Stimulated activated CD4-positive, alpha-beta T cell treated with anti-CD3 and anti-CD28 coated beads, Interleukin-1b, Interleukin-23, amount 100 ng/mL, for 48 hours (primary cell): ENCODE measurements at regions not wholly inside any gene's neighbourhood (a gene's known extent, or its start where the extent isn't known, plus 50 kb on each side); places are given as distances from the start of the nearest gene placed in this dataset.

Experiments used
- DNase-seq: peaks from one replicate; pipeline ENCODE4 v3.0.0-alpha.2; 2020

DNA sequence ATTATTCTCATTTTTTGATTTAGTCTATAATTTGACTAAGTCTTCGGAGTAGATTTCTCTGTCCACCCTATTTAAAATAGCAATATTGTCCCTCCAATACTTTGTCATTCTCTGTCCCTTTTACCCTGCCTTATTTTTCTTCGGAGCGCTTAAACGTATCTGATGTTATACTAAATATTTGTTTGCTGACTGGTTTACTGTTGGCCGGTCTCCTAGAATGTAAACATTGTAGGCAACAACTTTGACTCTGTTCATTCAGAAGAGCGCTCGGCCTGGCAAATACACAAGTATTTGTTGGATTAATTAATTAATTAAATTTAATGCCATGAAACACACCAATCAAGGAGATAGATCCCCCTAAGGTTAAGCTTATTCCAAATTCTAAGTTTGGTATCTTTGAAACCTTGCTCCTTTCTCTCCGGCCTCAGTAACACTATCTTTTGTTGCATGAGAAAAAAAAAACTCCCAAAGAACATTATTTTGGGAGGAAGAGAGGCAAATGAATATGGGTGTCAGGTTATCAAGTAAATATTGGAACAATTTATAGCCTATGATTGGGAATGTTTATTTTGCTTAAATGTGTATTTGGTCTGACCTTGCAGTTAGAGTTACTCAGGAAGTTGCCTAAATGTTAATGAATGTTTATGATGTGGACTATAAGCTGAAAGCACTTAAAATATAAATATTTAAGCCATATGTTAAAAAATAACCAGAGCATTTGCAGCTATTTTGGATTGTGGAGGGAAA, 231.1 kb downstream of the SOX4 start:
- DNase-seq: no peak

DNA sequence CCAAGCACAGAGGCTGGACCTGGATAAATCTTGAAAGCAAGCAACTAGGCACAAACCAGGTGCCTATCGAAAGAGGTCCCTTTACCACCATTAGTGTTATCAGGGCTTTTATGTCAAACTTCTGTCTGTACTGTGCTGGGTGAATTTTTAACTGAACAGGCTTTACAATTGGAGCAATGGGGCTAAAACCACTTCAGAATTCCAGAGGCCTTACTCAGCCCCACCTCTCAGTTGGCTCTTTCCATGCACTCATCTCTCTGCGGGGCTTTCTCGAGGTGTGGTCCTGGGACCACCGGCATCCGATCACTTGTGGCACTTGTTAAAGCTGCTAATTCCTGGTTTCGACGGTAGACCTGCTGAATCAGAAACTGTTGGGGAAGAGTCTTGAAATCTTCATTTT, 232.5 kb downstream of the SOX4 start:
- DNase-seq: no peak

DNA sequence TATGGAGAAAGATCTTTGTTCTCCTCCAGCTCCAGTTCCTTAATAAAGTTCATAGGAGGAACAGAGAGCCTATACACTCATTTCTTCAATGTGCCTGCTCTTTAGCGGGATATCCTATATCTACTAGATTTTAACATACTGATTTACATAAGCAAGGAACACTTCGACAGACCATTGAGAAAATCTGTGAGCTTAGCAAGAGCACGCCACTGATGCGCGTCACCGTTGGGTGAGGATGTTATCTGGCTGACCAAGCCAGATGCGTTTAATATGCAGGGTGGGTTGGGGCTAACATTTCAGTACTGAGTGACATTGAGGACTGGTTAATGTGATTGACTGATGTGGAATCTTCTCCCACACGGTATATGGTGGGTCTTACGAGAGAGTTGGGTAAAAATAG, 233.4 kb downstream of the SOX4 start:
- DNase-seq: no peak

DNA sequence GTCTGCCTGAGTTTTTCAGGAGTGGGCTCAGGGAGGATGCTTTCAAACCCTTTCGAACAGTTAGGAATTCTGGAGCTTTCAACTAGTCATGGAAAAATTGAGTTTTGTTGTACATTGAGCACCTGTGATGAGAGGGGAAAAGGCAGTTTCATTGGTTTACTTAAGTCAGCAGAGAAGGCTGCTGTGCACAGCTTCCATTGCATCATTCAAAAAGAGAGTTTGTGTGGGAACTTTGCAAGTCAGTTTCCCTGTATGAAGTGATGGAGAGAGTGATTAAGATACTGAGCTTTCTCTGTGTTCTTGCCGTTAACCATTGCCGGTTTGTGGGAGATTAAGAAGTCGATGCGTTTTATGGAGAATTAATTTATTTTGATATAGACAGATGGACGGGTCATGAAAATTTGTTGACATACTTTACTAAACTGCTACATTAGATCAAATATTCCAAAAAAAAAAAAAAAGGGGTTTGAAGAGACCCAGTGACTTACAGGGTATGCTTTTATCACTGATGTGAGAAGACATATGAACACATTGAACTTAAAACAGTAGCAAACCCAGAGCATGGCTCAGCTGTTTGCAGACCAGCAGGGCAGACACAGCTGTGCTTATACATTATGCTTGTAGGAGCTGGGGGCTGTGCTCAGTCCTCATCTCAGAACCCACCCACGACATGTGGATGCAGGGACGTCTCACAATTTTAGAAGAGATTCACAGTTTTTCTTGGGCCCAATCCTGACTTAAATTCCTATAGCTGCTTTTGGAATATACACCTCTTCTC, 234.1 kb downstream of the SOX4 start:
- no peak for DNase-seq

DNA sequence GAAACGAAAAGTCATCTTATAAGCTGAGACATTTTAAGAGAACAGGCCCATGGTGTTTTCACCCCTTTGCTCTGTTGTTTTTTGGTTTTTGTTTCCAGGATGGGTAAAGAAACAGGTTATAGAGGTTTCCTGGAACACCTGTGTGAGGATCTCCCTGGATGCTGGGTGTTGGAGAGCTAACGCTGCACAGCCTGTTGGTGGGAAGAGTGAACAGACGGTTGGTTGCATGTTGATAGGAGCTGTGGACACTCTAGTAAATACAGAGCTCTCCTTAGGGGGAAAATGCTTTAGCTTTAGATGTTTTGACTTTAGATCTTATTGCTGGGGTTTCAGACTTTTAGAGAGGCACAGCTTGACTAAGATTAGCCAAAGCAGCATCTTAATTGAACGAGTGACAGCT, 235.2 kb downstream of the SOX4 start:
- DNase-seq: no peak

DNA sequence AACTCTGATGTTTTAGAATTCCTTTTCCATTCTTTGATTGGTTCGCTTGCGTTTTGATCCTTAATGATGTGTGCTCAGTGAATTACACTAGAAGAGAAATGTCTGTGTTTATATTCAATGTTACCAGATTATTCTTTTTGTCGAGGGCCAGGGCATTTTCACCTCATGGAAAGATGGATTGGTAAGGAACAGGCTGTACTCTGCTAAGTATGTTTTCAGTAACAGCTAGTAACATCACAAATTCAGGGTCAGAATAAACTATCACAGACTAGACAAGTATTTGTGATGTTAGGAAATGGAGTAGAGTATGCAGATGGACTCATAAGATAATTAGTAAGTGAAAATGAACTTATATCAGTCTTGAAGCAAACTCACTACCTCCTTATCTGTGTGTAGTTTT, 235.6 kb downstream of the SOX4 start:
- no peak for DNase-seq

DNA sequence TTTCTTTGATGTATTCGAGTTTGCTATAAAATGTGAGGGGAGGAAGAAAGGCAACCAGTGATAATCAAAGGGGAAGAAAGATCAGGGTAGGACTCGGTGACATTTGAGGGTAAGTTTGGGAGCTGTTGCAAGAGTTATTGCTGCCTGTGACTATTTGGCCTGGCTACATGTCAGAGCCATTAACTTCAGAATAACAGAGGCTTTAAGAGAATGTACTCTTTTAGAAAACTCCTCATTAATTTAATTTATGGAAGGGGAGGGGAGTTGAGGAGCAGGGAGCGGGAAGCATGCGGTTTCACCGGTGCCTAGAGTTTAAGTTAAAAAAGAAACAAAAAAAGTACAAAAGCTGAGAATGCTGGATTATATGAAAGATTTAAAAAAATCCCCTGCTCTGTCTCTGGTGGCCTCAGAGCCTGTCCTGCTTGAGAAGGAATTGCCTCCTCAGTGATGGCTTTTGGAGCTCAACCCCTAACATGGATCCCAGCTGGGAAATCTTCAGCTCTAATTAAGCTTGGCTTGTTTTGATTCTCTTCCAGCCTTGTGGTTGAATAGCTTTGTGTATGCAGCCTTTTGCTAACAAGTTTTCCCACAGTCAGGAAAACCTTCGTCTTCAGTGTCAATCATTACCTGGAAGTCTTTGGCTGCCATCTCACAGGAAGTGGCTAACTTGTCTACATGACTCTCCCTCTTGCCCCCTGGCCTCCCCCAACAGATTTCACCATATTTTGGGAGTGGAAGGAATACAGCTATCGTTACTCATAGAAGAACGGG, 238.2 kb downstream of the SOX4 start:
- no peak for DNase-seq

DNA sequence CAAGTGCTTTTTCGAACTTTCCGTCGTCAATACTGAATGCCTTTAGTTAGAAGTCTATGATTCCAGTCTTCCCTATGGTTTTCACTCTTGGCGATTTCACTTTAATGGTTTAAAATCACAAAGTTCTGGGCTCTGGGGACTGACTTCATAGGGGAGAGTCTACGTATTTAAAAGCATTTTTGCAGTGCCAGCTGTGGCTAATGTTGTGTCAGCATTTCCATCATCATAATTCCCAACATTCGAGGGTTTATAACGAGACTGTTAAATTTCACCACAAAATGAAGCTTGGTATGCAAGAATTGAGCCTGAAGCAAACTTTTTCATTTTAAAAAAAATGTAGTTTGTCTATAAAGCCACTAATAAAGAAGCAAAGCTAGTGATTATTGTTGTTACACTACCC, 242.7 kb downstream of the SOX4 start:
- DNase-seq: no peak

DNA sequence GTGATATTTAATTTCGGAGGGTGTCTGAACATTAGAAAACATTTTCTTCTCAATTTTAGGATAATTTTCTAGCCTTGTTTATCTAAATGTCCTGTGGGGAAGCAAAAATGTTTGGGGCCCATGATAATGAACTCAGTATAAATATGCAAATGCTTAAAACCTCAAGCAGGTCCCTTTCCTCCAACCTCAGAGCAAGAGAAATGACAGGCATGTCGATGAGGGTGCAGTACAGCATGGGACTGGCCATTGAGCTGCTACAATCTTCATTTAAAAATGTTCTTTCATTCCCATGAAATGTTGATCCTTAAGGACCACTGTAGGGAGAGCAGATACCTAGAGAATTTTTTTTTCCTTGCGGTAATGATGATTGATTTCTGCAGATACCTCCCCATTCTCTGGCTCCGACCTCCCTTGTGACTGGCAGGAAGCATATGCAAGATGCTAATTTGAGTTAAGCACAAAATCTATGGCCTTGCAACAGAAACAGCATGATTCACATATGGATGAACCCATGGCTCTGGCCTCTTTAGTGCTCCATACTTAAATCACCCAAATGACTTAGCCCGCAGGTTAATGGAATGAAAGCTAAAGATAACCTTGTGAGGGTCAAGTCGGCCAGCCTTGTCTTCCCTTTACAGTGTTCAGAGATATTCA, 243.3 kb downstream of the SOX4 start:
- DNase-seq: no peak

DNA sequence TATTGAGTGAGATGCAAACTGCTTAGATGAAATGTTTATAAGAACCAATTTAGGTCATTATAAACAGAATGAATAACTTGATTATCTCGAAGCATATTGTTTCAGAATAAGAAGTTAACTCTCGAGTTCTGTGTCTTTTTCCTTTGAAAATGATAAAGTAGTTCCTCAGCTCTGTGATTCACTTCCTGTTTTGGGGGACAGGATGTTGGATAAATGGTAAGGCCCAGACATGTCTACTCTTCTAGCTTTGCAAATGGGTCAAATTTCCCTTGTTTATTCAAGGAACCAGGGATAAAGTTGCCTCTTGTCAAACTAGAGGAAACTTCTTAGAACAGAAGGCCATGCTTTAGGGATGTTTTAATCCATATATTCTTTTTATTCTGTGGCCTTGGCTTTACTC, 246.9 kb downstream of the SOX4 start:
- no peak for DNase-seq

DNA sequence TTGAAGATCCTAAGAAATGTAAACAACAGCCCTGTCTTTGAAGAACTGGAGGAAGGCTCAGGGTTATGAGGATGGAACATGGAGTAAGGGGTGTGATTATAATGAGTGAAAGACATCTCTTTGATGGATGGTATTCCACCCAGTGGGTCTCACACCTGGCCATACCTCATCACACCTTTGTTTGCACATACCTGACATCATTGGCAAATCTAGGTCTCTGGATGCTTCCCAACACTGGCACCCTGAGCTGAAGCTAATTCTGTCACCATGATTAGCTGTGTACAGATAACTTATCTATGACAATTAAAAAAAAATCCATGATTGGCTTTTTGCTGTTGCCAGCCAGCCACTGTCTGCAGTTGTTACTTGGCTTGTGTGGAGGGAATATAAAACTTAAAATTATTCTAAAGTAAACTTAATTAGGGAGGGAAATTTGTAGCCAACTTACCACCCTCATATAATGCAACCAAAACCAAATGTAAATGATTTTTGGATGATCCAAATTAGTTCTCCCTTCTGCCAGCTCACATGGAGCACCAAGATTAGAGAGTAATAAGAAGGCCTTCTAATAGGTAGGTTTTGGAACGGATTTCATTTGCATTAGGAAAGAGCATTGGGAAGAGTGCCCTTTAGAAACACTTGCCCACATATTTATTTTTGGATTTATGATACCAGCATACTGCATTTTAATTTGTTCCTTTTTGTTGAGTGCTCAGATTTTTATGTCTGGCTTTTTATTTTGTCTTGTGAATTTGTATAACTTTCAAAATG, 249.5 kb downstream of the SOX4 start:
- DNase-seq: no peak

DNA sequence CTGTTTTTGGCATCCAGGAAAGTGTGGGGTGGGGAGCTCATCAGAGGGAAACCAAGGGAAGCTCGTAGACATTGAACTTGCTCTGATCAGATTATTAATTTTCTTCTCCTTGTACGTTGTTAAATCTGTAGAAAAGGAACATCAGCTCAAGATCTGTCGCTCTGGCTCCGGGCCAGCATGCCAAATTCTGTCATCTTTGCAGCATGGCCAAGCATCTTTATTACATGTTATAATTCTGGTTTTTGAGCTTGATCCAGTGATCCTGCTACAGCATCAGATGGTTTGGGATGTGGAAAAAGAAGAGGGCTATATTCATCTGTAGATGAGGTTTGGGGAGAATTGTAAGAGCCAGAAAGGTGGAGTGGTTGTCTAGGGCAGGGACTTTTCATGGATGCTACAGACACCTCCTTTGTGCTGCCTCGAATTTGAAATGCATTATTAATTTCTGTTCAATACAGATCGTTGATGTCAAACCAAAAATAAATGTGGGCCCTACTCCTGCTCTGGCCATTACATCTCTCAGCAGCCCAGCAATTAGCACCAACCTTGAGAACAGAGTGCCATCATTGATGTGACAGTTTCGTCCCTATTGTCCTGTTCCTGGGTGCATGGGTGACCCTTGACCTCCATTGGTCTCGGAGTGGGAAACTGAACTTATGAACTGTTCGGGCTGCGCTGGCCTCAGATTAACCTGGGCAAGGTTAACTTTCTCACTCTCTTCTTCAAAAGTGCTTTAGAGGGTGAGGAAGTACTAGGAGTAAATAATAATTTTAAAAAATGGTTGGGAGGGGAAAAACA, 250.8 kb downstream of the SOX4 start:
- DNase-seq: no peak

DNA sequence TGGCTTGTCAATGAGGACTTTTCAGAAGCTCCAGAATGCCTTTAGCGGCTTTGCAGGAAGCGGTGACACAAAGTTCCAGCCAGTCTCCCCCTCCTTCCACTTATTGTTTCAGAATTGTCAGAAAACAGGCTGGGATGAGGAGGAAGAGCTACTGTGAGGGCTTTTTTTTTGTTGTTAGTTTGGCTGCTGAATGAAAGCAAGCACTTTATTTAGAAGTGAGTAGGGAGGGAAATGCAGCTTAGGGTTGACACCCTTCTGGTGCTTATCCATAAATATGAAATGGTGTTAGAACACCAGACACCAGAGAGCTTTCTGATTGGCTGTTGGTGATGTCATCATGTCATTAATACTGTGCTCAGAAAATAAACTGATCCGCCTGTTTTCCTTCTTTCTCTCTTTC, 251.5 kb downstream of the SOX4 start:
- no peak for DNase-seq

DNA sequence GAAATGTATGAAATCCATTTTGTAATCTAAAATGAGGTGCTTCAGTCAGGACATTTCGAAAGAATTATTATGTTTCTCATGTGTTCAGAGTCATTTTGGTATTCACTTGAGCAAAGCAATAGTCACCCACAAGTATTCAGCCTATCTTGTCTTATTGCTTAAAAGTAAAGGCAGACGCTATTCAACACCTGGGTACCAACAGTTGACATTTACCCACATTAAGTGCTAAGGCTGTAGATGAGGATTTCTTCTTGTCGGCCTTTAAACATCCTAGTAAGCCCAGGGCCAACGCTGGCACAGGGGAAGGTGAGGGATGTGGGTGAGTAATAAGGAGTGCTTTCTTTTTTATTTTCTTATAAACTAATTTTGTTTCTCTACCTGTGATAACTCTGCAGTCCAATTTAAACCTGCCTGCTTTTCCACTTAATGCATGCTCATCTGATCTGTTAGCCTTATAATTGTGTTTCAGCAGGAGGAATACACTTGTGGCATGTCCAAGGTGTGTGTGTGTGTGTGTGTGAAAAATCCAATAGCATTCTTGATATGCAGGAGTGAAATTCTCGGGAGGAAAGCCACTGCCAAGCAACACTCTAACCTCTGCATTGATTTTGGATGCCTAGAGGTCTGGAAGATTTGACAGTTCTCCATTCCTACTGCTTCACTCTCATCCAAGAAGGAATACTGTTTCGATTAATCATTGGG, 252.0 kb downstream of the SOX4 start:
- DNase-seq: no peak

DNA sequence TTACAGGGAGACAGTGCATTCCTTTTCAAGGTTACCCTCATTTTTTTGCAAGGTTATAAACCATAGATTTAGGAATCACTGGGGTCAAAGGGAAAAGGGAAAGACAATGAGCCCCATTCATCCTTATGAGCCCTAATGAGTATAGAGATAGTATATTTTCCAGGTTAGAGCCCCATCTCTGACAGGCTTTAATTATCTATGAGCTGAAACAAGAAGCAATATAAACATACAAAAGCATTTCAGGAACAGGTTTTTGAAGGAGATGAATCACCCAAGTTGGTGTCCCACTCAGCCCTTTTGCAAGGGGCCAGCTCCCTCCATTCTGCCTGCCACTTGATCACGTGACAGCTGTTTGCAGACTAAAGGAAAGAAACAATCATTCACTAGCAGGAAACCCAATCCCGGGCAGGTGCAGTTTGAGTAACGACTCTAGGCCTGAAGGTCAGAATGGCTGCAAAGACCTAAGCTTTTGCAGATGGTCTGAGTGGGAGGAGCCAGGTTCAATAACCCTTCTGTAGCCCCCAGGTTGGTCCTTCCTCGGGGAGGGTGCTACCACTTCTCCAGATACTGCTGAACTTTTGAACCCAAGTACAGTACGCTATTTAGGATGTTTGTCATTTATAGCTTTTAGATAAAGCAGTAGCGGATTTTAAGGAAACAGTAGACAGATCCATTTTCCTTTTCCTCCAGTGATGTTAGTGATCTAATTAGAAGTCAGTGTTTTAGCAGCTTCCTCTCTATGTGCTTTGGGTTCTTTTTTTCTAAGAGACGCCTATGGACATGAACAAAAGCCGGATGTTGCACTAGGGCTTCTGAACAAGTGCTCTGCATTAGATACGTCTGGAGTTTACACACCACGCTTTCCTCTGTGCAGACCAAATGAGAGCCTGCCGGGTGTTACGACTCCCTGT, 253.2 kb downstream of the SOX4 start:
- DNase-seq: peak; percentile 42

DNA sequence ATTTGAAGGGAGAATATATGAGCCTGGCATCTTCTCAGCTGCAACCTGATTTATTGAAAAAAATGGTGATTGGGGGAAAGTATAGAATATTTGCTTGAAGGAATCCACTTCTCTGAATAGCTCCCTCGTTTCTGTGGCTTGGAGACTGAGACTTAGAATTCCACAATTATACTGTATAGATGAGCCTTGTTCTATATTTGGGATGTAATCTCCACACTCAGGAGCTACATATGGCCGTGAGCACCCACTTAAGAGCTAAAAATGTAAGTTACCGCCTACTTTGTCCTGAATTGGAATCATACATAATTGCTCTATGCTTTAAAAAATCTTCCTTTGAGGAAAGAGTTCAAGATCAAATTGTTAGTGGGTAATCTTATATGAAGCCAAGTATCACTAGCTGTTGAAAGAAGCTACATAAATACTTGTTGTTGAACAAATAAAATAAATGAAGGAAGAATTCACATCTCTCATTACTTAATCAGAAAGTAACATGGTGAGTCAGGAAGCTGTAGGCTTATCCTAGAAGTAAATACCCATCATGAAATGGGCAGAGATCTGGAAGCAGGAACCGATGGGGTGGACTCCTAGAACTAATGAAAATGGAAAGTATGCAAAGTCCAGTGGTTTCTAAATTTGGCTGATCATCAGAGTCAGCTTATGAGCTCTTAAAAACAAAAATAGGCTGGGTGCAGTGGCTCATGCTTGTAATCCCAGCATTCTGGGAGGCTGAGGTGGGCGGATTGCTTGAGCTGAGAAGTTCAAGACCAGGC, 254.3 kb downstream of the SOX4 start:
- no peak for DNase-seq

DNA sequence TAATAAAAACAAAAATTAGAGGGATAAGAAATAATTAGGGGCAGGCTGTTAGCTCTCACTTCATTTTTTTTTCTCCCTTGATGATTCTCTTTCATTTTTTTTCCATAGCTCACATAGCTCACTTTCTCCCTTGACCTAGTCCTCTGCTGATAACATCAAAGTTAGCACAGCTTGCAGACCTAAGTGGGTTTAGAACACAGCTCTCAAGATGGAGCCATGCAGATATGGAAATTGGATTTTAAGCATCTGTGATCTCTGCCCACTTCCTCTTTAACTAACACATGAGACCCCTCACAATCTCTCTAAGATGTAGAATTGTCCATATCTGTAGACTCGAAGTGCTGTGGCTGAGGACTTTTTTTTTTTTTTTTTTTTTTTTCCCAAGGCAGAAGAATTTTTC, 257.1 kb downstream of the SOX4 start:
- DNase-seq: no peak

DNA sequence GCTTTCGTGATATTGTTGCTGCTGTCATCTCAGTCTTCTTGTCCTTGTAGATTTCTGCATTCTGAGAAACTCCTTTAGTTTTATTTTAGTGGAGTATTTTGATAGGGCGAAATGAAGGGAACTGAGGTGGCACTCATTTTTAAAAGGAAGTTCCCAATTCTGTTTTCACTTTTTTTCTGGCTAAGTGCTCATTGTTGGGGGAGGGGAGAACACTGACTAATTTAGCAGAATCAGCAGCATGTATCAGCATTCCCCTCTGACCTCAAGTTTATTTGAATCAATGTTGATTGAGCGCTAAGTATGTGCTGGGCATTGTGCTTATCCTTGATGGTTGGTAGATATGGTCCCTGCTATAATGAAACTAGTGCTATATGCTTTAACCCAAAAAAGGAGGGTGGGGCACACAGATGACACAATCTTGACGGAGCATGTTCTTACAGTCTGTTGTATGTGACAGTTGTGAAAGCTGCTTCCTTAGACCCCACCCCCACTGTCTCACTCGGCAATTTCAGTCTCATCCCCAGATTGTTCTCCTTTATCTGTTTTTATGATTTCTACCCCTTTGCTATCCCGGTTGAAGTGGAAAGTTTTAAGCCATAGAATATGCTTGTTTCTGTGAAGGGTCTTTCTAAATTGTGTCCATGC, 262.4 kb downstream of the SOX4 start:
- no peak for DNase-seq

DNA sequence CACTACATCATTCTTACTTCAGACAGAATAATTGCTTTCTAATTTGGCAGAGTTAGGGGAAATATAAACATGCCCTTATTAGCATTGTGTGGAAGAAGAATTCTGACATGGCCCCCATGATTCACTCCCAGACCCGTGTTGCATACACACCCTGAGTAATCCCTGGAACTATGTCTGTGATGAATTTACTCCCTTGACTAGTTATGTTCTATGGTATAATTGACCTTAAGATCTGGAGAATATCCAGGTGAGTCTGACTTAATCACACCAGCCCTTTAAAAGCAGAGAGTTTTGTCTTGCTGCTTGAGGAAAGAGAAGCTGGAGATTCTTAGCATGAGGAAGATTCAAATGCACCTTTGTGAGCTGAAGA, 262.9 kb downstream of the SOX4 start:
- no peak for DNase-seq
